ENCODE measurements at regions not wholly inside any gene's neighbourhood (a gene's known extent, or its start where the extent isn't known, plus 50 kb on each side); places are given as distances from the start of the nearest gene placed in this dataset.

GRCh38 chr14:76930549-76930948 lies 98.0 kb downstream of the IRF2BPL start:
- Histone ChIP-seq H3K36me3 (ENCODE audit: control insufficient read depth, insufficient read depth, low read length) (no peaks in the 10 kb centered on the region), H3K27ac (ENCODE audit: low read length) (no peak overlapping the region), H3K9me3 (ENCODE audit: control insufficient read depth, insufficient read depth, low read length) (no peaks in the 10 kb centered on the region), H3K4me3 (ENCODE audit: low read length) (no peak overlapping the region), H3K27me3 (ENCODE audit: control insufficient read depth, insufficient read depth, low read length) (no peaks in the 10 kb centered on the region), H3K4me1 (ENCODE audit: control insufficient read depth, insufficient read depth, low read length) (peaks cover 55% of the 10 kb centered on the region)
- Mint-ChIP-seq H3K4me1 (peaks cover 58 to 62% of the 10 kb centered on the region in 2 donors), H3K27ac (peak overlapping the region; percentile 6 to 83), H3K27me3 (ENCODE audit: low read depth in 2 of 2) (no peaks in the 10 kb centered on the region), H3K36me3 (no peaks in the 10 kb centered on the region), H3K9me3 (no peaks in the 10 kb centered on the region), H3K4me3 (peak overlapping the region; percentile 69)
- intact Hi-C loops (cut with micrococcal nuclease): loop anchor here (2.0 kb wide), 1 partner anchor 26 kb away; no protein-coding TSS in a partner anchor
- TF ChIP-seq, protein P1, sequence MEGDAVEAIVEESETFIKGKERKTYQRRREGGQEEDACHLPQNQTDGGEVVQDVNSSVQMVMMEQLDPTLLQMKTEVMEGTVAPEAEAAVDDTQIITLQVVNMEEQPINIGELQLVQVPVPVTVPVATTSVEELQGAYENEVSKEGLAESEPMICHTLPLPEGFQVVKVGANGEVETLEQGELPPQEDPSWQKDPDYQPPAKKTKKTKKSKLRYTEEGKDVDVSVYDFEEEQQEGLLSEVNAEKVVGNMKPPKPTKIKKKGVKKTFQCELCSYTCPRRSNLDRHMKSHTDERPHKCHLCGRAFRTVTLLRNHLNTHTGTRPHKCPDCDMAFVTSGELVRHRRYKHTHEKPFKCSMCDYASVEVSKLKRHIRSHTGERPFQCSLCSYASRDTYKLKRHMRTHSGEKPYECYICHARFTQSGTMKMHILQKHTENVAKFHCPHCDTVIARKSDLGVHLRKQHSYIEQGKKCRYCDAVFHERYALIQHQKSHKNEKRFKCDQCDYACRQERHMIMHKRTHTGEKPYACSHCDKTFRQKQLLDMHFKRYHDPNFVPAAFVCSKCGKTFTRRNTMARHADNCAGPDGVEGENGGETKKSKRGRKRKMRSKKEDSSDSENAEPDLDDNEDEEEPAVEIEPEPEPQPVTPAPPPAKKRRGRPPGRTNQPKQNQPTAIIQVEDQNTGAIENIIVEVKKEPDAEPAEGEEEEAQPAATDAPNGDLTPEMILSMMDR (IDR thresholded peaks at IDR 0.05): no peak
- 88% methylated on average over 8 of the region's 9 CpGs for WGBS (ENCODE audit: insufficient coverage)
- ATAC-seq (no peak), DNase-seq (peak in 1 of 2 donors; percentile 39)

GRCh38 chr14:76929927-76930326 lies 98.6 kb downstream of the IRF2BPL start:
- Histone ChIP-seq H3K9me3 (ENCODE audit: control insufficient read depth, insufficient read depth, low read length) (no peaks in the 10 kb centered on the region), H3K4me1 (ENCODE audit: control insufficient read depth, insufficient read depth, low read length) (peaks cover 57% of the 10 kb centered on the region), H3K27me3 (ENCODE audit: control insufficient read depth, insufficient read depth, low read length) (no peaks in the 10 kb centered on the region), H3K36me3 (ENCODE audit: control insufficient read depth, insufficient read depth, low read length) (no peaks in the 10 kb centered on the region), H3K27ac (ENCODE audit: low read length) (no peak overlapping the region), H3K4me3 (ENCODE audit: low read length) (no peak overlapping the region)
- intact Hi-C loops (cut with micrococcal nuclease): loop anchor here (2.0 kb wide), 1 partner anchor 27 kb away; no protein-coding TSS in a partner anchor
- TF ChIP-seq, protein P1 (IDR thresholded peaks at IDR 0.05): no peak
- 10% methylated on average over 8 of the region's 8 CpGs for WGBS (ENCODE audit: insufficient coverage)
- H3K27ac Mint-ChIP-seq: peak overlapping the region; percentile 6 to 83
- no peaks in the 10 kb centered on the region for H3K9me3 Mint-ChIP-seq
- peaks cover 58 to 62% of the 10 kb centered on the region in 2 donors for H3K4me1 Mint-ChIP-seq
- H3K4me3 Mint-ChIP-seq: peak overlapping the region; percentile 69
- no peaks in the 10 kb centered on the region for H3K27me3 Mint-ChIP-seq (ENCODE audit: low read depth in 2 of 2)
- no peaks in the 10 kb centered on the region for H3K36me3 Mint-ChIP-seq
- DNase-seq: peak in 1 of 2 donors; percentile 89
- ATAC-seq: peak; percentile 63 to 74 (median 65)

DNA sequence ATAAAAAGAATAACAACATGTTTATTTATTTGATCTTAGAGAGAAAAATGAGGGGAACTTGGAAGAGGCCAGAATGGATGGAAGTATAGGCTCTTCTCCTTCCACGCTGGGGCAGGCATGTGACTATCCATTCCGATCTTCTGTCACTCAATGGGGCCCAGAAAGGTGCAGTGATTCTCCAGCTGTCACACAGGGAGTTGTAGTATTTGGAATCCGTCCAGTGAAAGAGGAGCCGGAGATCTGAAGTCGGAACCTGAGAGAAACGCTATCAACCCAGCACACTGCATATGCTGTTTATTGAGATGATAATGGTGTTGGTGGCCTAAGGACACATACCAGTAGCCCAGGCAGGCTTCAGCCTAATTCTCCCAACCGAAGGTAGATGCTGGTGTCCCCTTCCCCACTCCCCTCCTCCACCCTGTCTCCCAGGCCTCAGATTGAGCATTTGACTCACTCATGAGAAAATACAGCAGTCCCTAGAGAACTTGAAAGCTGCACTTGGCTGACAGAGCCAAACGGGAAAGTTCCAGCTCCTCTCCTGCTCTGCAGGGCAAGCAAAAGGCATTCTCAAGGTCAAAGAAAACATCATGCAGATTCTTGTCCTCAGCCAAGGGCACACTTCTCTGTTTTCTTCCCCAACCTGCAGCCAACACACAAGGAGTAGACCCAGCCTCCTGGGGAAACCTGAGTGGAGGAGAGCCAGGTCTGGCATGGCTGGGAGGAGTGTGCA lies 100.4 kb downstream of the IRF2BPL start:
- DNase-seq: no peak
- H3K27ac Mint-ChIP-seq: no peak overlapping the region
- H3K27ac ChIP-seq (ENCODE audit: low read length): no peak overlapping the region
- WGBS (ENCODE audit: insufficient coverage): 95% methylated on average over 8 of the region's 8 CpGs
- H3K36me3 ChIP-seq (ENCODE audit: control insufficient read depth, insufficient read depth, low read length): no peaks in the 10 kb centered on the region
- no peak for ATAC-seq
- TF ChIP-seq, protein P1 (IDR thresholded peaks at IDR 0.05): no peak
- intact Hi-C loops (cut with micrococcal nuclease): no loop called here
- no peaks in the 10 kb centered on the region for H3K9me3 Mint-ChIP-seq
- no peaks in the 10 kb centered on the region for H3K36me3 Mint-ChIP-seq
- H3K4me3 Mint-ChIP-seq: peak overlapping the region; percentile 45
- no peaks in the 10 kb centered on the region for H3K9me3 ChIP-seq (ENCODE audit: control insufficient read depth, insufficient read depth, low read length)
- no peak overlapping the region for H3K4me3 ChIP-seq (ENCODE audit: low read length)
- H3K4me1 ChIP-seq (ENCODE audit: control insufficient read depth, insufficient read depth, low read length): peaks cover 57% of the 10 kb centered on the region
- H3K4me1 Mint-ChIP-seq: peaks cover 58 to 67% of the 10 kb centered on the region in 2 donors
- no peaks in the 10 kb centered on the region for H3K27me3 Mint-ChIP-seq (ENCODE audit: low read depth in 2 of 2)
- H3K27me3 ChIP-seq (ENCODE audit: control insufficient read depth, insufficient read depth, low read length): no peaks in the 10 kb centered on the region
